HG02642 (cell line): ENCODE measurements at regions not wholly inside any gene's neighbourhood (a gene's known extent, or its start where the extent isn't known, plus 50 kb on each side); places are given as distances from the start of the nearest gene placed in this dataset.

Experiments used
- ATAC-seq: cut with Tn5 transposase; IDR thresholded peaks from one replicate; pipeline ENCODE4 v1.9.1; 2021; ENCODE audit warnings: mild to moderate bottlenecking; ENCODE audit not compliant: unreplicated experiment, poor library complexity

- no peak for ATAC-seq
Observed at GRCh38 chr1:83813576-83813975, 185.4 kb downstream of the TTLL7 start.

DNA sequence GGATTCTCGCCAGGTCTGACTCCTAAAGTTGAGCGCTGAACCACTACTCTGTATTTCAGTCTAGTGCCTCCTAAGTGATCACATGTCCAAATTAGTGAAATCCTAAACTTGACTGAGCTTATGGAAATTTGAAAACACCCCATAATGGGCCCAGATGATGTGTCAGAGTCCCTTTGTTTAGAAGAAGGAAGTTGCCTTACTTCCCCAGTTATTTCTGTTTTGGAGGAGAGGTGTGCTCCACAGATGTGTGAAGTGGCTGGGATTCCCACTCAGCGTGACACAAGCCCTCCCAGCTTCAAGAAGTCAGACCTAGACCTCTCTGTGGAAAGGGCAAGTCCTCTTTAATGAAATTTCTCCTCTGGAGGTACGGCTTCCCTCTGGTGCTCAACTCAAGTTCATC lies 188.8 kb downstream of the TTLL7 start:
- ATAC-seq = no peak

DNA sequence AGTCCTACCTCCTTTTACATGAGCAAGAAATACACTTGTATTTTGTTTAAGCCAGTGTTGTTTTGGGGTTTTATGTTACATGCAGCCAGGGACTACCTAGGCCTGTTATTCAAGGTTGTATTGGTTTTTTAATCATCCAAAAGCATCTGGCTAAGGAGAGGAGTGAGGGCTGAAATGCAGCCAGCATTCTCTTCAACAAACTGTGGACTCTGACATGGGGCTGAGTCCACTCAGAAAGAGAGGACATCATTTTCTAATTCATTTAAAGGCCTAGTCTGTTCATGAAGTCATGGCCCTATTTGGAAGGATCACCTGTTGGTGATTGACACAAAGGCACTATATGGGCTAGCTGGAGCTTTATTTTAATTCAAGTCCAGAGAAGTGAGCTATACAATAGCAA lies 190.4 kb downstream of the TTLL7 start:
- no peak for ATAC-seq

DNA sequence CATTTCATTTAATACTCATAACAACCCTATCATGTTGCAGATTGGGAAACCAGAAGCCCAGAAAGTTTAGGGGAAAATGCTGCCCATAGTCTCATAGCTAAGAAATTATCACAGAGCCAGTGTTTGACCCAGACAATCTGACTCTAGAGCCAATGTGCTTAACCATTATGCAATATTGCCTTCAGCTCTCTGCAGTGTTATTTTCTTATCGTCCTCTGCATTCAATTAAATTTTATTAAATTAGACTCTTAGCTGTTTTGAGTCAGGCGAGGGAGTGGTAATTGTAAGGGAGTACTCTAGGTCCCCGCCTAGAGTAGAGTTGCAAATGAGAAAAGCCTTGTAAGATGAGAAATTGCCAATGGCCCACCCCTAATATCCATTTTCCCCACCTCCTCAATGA lies 191.1 kb downstream of the TTLL7 start:
- no peak for ATAC-seq

GRCh38 chr1:83807231-83807630 lies 191.7 kb downstream of the TTLL7 start:
- ATAC-seq = no peak

DNA sequence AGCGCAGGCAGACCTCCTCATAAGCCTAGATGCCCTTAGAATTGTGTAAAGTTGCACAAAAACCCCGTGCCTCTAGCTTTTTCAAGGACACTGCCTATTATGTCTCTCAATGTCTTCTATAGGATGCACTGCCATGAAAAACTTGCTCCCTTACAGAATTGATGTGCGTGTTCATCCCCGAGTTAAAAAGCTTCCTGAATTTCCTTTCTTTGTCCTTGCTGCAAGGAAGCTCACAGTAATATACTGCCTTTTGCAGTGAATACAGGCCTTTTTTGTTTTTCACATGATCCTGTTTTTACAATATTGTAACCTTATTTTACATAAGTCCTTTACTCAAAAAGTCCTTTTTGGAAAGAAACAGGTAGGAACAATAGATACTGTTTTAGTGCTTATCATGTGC lies 193.0 kb downstream of the TTLL7 start:
- ATAC-seq = no peak

DNA sequence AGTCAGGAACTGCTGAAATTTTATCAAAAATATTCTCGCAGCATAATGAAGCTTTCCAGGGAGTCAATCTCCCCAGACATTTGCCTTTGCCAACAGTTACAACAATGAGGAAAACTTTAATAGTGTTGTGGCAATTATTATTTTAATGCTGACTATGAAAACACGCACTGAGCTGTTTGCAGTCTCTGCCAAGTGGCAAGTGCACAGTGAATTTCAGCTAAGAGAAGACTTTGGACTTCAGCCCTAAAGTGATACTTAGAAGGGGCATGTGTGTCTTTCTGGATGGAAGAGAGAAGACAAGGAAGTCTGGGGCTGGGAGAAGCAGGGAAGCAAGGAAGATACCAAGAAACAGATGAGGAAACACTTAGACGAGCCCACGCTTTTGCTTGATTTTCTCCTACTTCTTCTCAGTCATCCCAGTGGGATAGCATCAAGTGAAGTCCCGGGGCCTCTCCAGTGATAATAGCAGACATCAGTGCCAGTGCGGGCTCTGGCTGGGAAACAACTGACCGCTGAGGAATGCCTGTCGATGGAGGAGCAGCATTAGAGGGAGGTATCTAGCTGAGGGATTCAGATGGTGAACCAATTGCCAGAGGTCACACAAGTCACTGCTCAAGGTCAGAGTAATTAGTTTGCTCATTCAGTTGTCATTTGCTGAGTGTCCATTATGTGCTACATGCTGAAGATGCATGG lies 196.3 kb downstream of the TTLL7 start:
- no peak for ATAC-seq

DNA sequence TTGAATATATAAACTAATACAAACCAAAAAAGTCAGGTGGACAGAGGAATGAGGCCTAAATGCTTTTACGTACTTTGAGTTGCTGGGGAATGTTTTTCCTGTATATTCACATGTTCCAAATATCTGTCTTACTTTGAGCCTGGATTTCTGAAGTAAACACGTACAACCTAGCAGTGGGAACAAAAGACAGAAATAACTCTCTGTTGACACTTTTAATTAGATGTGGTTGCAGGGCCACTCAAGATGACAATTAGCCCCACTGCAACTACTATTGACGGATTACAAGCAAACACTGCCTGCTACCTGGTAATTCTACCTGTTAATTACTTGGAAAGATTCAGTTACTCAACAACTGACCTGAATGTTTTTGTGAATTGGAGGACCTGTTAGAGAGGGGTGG lies 196.9 kb downstream of the TTLL7 start:
- no peak for ATAC-seq

DNA sequence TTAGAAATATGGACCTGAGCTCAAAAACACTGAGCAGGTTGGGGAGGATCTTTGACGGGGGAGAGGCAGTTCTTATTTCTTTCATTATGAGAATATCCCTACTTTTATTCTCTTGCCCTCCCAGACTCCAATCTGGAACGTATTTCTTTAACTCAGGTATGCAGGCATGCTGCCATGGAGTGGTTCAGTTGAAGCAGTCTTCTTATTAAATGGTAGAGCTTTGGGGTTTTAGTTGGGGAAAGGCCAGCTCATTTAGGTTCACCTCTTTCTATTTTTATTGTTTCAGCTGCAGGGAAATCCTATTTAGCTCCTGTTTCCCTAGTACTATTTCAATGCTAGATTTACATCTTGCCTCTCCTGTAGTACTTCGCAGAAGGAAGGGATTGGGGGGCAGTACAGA lies 198.9 kb downstream of the TTLL7 start:
- ATAC-seq = no peak

GRCh38 chr1:83799594-83799993 lies 199.3 kb downstream of the TTLL7 start:
- ATAC-seq = no peak

DNA sequence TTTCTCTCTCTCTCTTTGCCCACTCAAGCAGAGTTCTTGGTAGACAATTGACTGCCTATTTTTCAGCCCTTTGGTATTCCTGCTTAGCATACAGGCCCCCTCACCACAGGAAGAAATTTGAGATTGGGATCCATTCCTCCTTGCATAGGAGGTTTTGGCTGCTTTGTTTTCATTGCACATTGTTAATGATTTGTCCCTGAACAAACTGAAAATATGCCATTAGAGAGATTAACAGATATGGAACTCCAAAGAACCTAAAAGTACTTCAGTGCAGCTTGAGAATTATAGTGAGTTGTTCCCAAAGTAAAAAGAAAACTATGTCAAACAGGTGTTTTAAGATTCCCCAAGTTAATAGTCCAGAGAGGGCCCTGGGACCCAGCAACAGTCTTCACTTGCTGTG lies 200.0 kb downstream of the TTLL7 start:
- ATAC-seq = no peak

DNA sequence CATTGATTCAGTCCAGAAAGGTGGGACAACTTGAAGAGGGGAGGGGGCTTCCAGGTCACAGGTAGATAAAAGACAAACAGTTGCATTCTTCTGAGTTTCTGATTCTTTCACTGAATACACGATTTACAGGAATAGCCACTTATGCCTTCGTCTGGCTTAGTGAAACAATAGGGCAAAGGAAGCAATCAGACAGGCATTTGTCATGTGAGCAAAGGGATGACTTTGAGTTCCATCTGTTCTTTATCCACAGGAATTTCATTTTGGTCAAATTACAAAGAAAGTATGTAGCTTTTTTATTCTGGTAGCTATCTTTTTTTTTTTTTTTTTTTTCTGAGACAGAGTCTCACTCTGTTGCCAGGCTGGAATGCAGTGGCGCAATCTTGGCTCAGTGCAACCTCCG lies 202.5 kb downstream of the TTLL7 start:
- no peak for ATAC-seq

DNA sequence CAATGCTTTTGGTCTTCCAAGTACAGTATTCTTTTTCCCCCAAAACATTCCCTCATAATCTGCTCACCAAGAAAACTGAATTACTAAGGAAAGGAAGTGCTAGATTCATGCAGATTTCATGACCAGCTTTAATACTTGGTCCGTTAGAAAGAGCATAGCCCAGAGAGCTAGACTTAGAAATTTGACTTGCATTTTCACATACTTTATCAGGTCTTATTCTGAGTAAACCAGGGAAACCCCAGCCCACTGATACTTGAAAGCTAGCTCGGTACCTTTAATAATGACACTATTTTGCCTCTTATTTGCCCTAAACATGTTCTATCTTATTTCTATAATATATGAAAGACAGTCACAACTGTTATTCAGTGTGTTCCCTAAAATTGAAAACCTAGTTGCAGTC lies 204.5 kb downstream of the TTLL7 start:
- ATAC-seq = peak; percentile 73

- ATAC-seq = no peak
Observed at GRCh38 chr1:83791821-83792437, 207.0 kb downstream of the TTLL7 start.

DNA sequence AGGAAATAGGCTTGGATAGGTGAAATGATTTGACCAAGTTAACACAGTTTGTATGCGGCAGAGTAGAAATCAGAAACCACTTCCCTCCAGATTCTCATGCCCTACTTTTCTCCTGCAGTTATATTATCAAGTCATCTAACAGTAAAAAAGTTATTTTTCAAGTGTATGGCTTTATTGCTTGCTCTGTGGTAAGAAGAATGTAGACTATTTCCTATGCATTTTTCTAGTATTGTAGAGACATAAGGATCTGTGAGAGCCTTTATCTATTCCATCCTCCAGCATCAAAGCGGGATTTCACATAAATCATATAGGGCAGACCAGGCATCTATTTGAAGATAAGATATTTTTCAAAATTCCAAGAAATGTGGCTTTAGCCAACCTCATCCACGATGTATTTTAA lies 208.5 kb downstream of the TTLL7 start:
- no peak for ATAC-seq

GRCh38 chr1:83787246-83787998 lies 211.5 kb downstream of the TTLL7 start:
- no peak for ATAC-seq

DNA sequence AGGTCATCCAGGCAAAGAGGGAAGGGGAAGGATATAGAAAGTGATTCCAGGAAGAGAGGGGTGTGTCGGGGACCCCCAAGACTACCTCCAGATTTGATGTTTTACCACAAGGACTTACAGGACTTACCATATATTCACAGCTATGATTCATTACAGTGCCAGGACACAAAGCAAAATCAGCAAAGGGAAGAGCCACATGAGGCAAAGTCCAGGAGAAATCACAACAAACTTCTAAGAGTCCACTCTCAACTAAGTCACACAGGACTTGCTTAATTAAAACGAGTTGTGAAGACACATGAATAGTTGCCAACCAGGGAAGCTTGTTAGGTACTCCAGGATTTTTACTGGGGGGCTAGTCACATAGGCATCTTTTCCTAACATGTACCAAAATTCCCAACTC lies 217.3 kb downstream of the TTLL7 start:
- no peak for ATAC-seq

GRCh38 chr1:83779565-83779964 lies 219.4 kb downstream of the TTLL7 start:
- no peak for ATAC-seq

DNA sequence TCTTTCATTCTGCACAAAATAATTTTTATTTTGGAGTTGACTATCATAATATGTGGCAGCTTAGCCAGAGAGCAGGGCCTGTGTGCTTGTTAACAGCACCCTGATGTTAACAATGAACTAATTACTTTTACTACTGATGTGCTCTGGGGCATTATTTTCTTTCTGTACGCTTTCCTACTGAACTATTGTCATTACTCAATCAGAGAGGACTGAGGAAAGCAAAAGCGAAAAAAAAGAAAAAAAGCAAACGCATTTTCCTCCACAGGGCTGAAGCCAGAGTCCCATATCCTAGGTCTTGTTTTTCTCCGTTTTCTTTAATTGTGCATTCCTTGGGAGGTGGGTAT lies 221.2 kb downstream of the TTLL7 start:
- ATAC-seq = no peak

- no peak for ATAC-seq
Observed at GRCh38 chr1:83776913-83777757, 221.8 kb downstream of the TTLL7 start.
